ENCODE measurements at regions not wholly inside any gene's neighbourhood (a gene's known extent, or its start where the extent isn't known, plus 50 kb on each side); places are given as distances from the start of the nearest gene placed in this dataset.

GRCh38 chr19:30854207-30854606 is 482.0 kb downstream of the ZNF536 start:
- Histone ChIP-seq H3K27ac (no peak overlapping the region), H3K4me3 (no peak overlapping the region), H3K27me3 (no peaks in the 10 kb centered on the region), H3K4me1 (no peaks in the 10 kb centered on the region), H3K36me3 (no peaks in the 10 kb centered on the region), H3K9me3 (peaks cover 0 to 4% (median 0%) of the 10 kb centered on the region in 3 donors)
- TF ChIP-seq CTCF (IDR thresholded peaks at IDR 0.05), result no peak
- TF ChIP-seq POLR2A (IDR thresholded peaks at IDR 0.05), result no peak
- no peak for DNase-seq
- 100% methylated on average over 1 of the region's 1 CpG for WGBS, 2 donors
- intact Hi-C loops (cut with DNase I), result no loop called here

- H3K36me3 ChIP-seq, result no peaks in the 10 kb centered on the region
- WGBS, 2 donors, result 85 to 92% methylated on average over 3 of the region's 3 CpGs
- H3K9me3 ChIP-seq, result peaks cover 0 to 4% (median 0%) of the 10 kb centered on the region in 3 donors
- no peaks in the 10 kb centered on the region for H3K27me3 ChIP-seq
- TF ChIP-seq POLR2A (IDR thresholded peaks at IDR 0.05) (no peak), CTCF (IDR thresholded peaks at IDR 0.05) (no peak)
- intact Hi-C loops (cut with DNase I), result no loop called here
- no peaks in the 10 kb centered on the region for H3K4me1 ChIP-seq
- no peak overlapping the region for H3K4me3 ChIP-seq
- H3K27ac ChIP-seq, result no peak overlapping the region
- no peak for DNase-seq
Measured at GRCh38 chr19:30853036-30853435, 480.9 kb downstream of the ZNF536 start.

- no peak overlapping the region for H3K4me3 ChIP-seq
- intact Hi-C loops (cut with DNase I), result no loop called here
- TF ChIP-seq CTCF (IDR thresholded peaks at IDR 0.05), result no peak
- no peak for TF ChIP-seq POLR2A (IDR thresholded peaks at IDR 0.05)
- no peak overlapping the region for H3K27ac ChIP-seq
- no peaks in the 10 kb centered on the region for H3K36me3 ChIP-seq
- H3K4me1 ChIP-seq, result no peaks in the 10 kb centered on the region
- DNase-seq, result no peak
- H3K27me3 ChIP-seq, result no peaks in the 10 kb centered on the region
- peaks cover 0 to 4% (median 0%) of the 10 kb centered on the region in 3 donors for H3K9me3 ChIP-seq
- 72 to 77% methylated on average over 7 to 9 of the region's 10 CpGs for WGBS, 2 donors
Measured at GRCh38 chr19:30852168-30852567, 480.0 kb downstream of the ZNF536 start.

GRCh38 chr19:30851646-30852045 is 479.5 kb downstream of the ZNF536 start:
- intact Hi-C loops (cut with DNase I), result no loop called here
- Histone ChIP-seq H3K27ac (no peak overlapping the region), H3K36me3 (no peaks in the 10 kb centered on the region), H3K4me1 (no peaks in the 10 kb centered on the region), H3K9me3 (peaks cover 0 to 4% (median 0%) of the 10 kb centered on the region in 3 donors), H3K4me3 (no peak overlapping the region), H3K27me3 (no peaks in the 10 kb centered on the region)
- 59 to 83% methylated on average over 1 to 2 of the region's 2 CpGs for WGBS, 2 donors
- no peak for TF ChIP-seq CTCF (IDR thresholded peaks at IDR 0.05)
- no peak for TF ChIP-seq POLR2A (IDR thresholded peaks at IDR 0.05)
- DNase-seq, result no peak

GRCh38 chr19:30848636-30849425 is 476.6 kb downstream of the ZNF536 start:
- no peaks in the 10 kb centered on the region for H3K9me3 ChIP-seq
- no peak overlapping the region for H3K4me3 ChIP-seq
- no peak for DNase-seq
- TF ChIP-seq POLR2A (IDR thresholded peaks at IDR 0.05) (no peak), CTCF (IDR thresholded peaks at IDR 0.05) (no peak)
- intact Hi-C loops (cut with DNase I), result no loop called here
- WGBS, 2 donors, result 49 to 77% methylated on average over 7 to 9 of the region's 9 CpGs
- no peak overlapping the region for H3K27ac ChIP-seq
- no peaks in the 10 kb centered on the region for H3K4me1 ChIP-seq
- no peaks in the 10 kb centered on the region for H3K27me3 ChIP-seq
- no peaks in the 10 kb centered on the region for H3K36me3 ChIP-seq
